22Rv1 (cell line): ENCODE measurements at regions not wholly inside any gene's neighbourhood (a gene's known extent, or its start where the extent isn't known, plus 50 kb on each side); places are given as distances from the start of the nearest gene placed in this dataset.

ENCODE experiments used
- CTCF ChIP-seq: fragments of 450-650 bp; IDR thresholded peaks from 2 replicates; pipeline ENCODE4 v1.5.1; 2017; ENCODE audit warnings: mild to moderate bottlenecking
- ZFX ChIP-seq: fragments of 450-650 bp; IDR thresholded peaks from 2 replicates; pipeline ENCODE4 v1.6.1; 2017; ENCODE audit warnings: antibody characterized with exemption, borderline replicate concordance

GRCh38 chr4:10740251-10740650 is 55.7 kb upstream of the CLNK start:
- no peak for TF ChIP-seq CTCF
- TF ChIP-seq ZFX: no peak
